ENCODE measurements at regions not wholly inside any gene's neighbourhood (a gene's known extent, or its start where the extent isn't known, plus 50 kb on each side); places are given as distances from the start of the nearest gene placed in this dataset.
"Not testable (repeated sequence)": the region's sequence is repeated elsewhere in the genome, so short reads cannot be mapped to it uniquely, and the experiment has no call there.

GRCh38 chrX:115960440-115961084 lies 210.0 kb upstream of the AGTR2 start:
- no peak overlapping the region for H3K27ac ChIP-seq (ENCODE audit: low read depth, low read length)
- no peak overlapping the region for H3K9ac ChIP-seq (ENCODE audit: low read depth in 1 of 3, low read length in 3 of 3)
- no peaks in the 10 kb centered on the region for H3K36me3 ChIP-seq (ENCODE audit: control insufficient read depth in 3 of 3, insufficient read depth in 3 of 3, low read length in 3 of 3)
- H3K4me3 ChIP-seq (ENCODE audit: low read length in 3 of 3), result no peak overlapping the region
- no peaks in the 10 kb centered on the region for H3K9me3 ChIP-seq (ENCODE audit: control insufficient read depth in 3 of 3, low read length in 3 of 3)
- no peaks in the 10 kb centered on the region for H3K4me1 ChIP-seq (ENCODE audit: control insufficient read depth in 3 of 3, insufficient read depth in 3 of 3, low read length in 3 of 3)
- no peaks in the 10 kb centered on the region for H3K27me3 ChIP-seq (ENCODE audit: control insufficient read depth in 3 of 3, insufficient read depth in 3 of 3, low read length in 3 of 3)

GRCh38 chrX:115966920-115967319 lies 203.6 kb upstream of the AGTR2 start:
- Histone ChIP-seq H3K36me3 (ENCODE audit: control insufficient read depth in 3 of 3, insufficient read depth in 3 of 3, low read length in 3 of 3) (no peaks in the 10 kb centered on the region), H3K4me1 (ENCODE audit: control insufficient read depth in 3 of 3, insufficient read depth in 3 of 3, low read length in 3 of 3) (no peaks in the 10 kb centered on the region), H3K9ac (ENCODE audit: low read depth in 1 of 3, low read length in 3 of 3) (no peak overlapping the region), H3K27me3 (ENCODE audit: control insufficient read depth in 3 of 3, insufficient read depth in 3 of 3, low read length in 3 of 3) (peaks cover 0 to 16% (median 4%) of the 10 kb centered on the region in 3 donors), H3K9me3 (ENCODE audit: control insufficient read depth in 3 of 3, low read length in 3 of 3) (no peaks in the 10 kb centered on the region), H3K27ac (ENCODE audit: low read depth, low read length) (no peak overlapping the region), H3K4me3 (ENCODE audit: low read length in 3 of 3) (no peak overlapping the region)

GRCh38 chrX:115968436-115969252 lies 201.9 kb upstream of the AGTR2 start:
- Histone ChIP-seq H3K9ac (ENCODE audit: low read depth in 1 of 3, low read length in 3 of 3) (no peak overlapping the region), H3K9me3 (ENCODE audit: control insufficient read depth in 3 of 3, low read length in 3 of 3) (no peaks in the 10 kb centered on the region), H3K27me3 (ENCODE audit: control insufficient read depth in 3 of 3, insufficient read depth in 3 of 3, low read length in 3 of 3) (peaks cover 0 to 16% (median 4%) of the 10 kb centered on the region in 3 donors), H3K27ac (ENCODE audit: low read depth, low read length) (no peak overlapping the region), H3K4me1 (ENCODE audit: control insufficient read depth in 3 of 3, insufficient read depth in 3 of 3, low read length in 3 of 3) (no peaks in the 10 kb centered on the region), H3K36me3 (ENCODE audit: control insufficient read depth in 3 of 3, insufficient read depth in 3 of 3, low read length in 3 of 3) (no peaks in the 10 kb centered on the region), H3K4me3 (ENCODE audit: low read length in 3 of 3) (peak overlapping the region; percentile 46 to 64 (median 52))

GRCh38 chrX:115970718-115971117 lies 199.8 kb upstream of the AGTR2 start:
- no peaks in the 10 kb centered on the region for H3K36me3 ChIP-seq (ENCODE audit: control insufficient read depth in 3 of 3, insufficient read depth in 3 of 3, low read length in 3 of 3)
- H3K27me3 ChIP-seq (ENCODE audit: control insufficient read depth in 3 of 3, insufficient read depth in 3 of 3, low read length in 3 of 3), result peaks cover 0 to 16% (median 4%) of the 10 kb centered on the region in 3 donors
- H3K9ac ChIP-seq (ENCODE audit: low read depth in 1 of 3, low read length in 3 of 3), result no peak overlapping the region
- H3K4me3 ChIP-seq (ENCODE audit: low read length in 3 of 3), result no peak overlapping the region
- H3K9me3 ChIP-seq (ENCODE audit: control insufficient read depth in 3 of 3, low read length in 3 of 3), result peaks cover 0 to 2% (median 0%) of the 10 kb centered on the region in 3 donors
- H3K4me1 ChIP-seq (ENCODE audit: control insufficient read depth in 3 of 3, insufficient read depth in 3 of 3, low read length in 3 of 3), result no peaks in the 10 kb centered on the region
- no peak overlapping the region for H3K27ac ChIP-seq (ENCODE audit: low read depth, low read length)

- Histone ChIP-seq H3K9ac (ENCODE audit: low read depth in 1 of 3, low read length in 3 of 3) (no peak overlapping the region), H3K4me3 (ENCODE audit: low read length in 3 of 3) (no peak overlapping the region), H3K36me3 (ENCODE audit: control insufficient read depth in 3 of 3, insufficient read depth in 3 of 3, low read length in 3 of 3) (no peaks in the 10 kb centered on the region), H3K4me1 (ENCODE audit: control insufficient read depth in 3 of 3, insufficient read depth in 3 of 3, low read length in 3 of 3) (no peaks in the 10 kb centered on the region), H3K27ac (ENCODE audit: low read depth, low read length) (no peak overlapping the region), H3K27me3 (ENCODE audit: control insufficient read depth in 3 of 3, insufficient read depth in 3 of 3, low read length in 3 of 3) (peaks cover 0 to 8% (median 4%) of the 10 kb centered on the region in 3 donors), H3K9me3 (ENCODE audit: control insufficient read depth in 3 of 3, low read length in 3 of 3) (peaks cover 0 to 2% (median 0%) of the 10 kb centered on the region in 3 donors)
Observed at GRCh38 chrX:115972717-115973116, 197.8 kb upstream of the AGTR2 start.

- Histone ChIP-seq H3K36me3 (ENCODE audit: control insufficient read depth in 3 of 3, insufficient read depth in 3 of 3, low read length in 3 of 3) (no peaks in the 10 kb centered on the region), H3K27me3 (ENCODE audit: control insufficient read depth in 3 of 3, insufficient read depth in 3 of 3, low read length in 3 of 3) (no peaks in the 10 kb centered on the region), H3K4me1 (ENCODE audit: control insufficient read depth in 3 of 3, insufficient read depth in 3 of 3, low read length in 3 of 3) (no peaks in the 10 kb centered on the region), H3K9ac (ENCODE audit: low read depth in 1 of 3, low read length in 3 of 3) (no peak overlapping the region), H3K27ac (ENCODE audit: low read depth, low read length) (no peak overlapping the region), H3K4me3 (ENCODE audit: low read length in 3 of 3) (no peak overlapping the region), H3K9me3 (ENCODE audit: control insufficient read depth in 3 of 3, low read length in 3 of 3) (peaks cover 0 to 2% (median 0%) of the 10 kb centered on the region in 3 donors)
Observed at GRCh38 chrX:115978068-115978467, 192.5 kb upstream of the AGTR2 start.

- not testable (repeated sequence) for H3K36me3 ChIP-seq (ENCODE audit: control insufficient read depth in 3 of 3, insufficient read depth in 3 of 3, low read length in 3 of 3); H3K9me3 ChIP-seq (ENCODE audit: control insufficient read depth in 3 of 3, low read length in 3 of 3); H3K4me3 ChIP-seq (ENCODE audit: low read length in 3 of 3); H3K9ac ChIP-seq (ENCODE audit: low read depth in 1 of 3, low read length in 3 of 3); H3K27ac ChIP-seq (ENCODE audit: low read depth, low read length); H3K27me3 ChIP-seq (ENCODE audit: control insufficient read depth in 3 of 3, insufficient read depth in 3 of 3, low read length in 3 of 3); H3K4me1 ChIP-seq (ENCODE audit: control insufficient read depth in 3 of 3, insufficient read depth in 3 of 3, low read length in 3 of 3)
Observed at GRCh38 chrX:115983148-115983547, 187.4 kb upstream of the AGTR2 start.

GRCh38 chrX:115987464-115987863 lies 183.1 kb upstream of the AGTR2 start:
- H3K9me3 ChIP-seq (ENCODE audit: control insufficient read depth in 3 of 3, low read length in 3 of 3); H3K27me3 ChIP-seq (ENCODE audit: control insufficient read depth in 3 of 3, insufficient read depth in 3 of 3, low read length in 3 of 3); H3K4me1 ChIP-seq (ENCODE audit: control insufficient read depth in 3 of 3, insufficient read depth in 3 of 3, low read length in 3 of 3); H3K4me3 ChIP-seq (ENCODE audit: low read length in 3 of 3); H3K27ac ChIP-seq (ENCODE audit: low read depth, low read length); H3K36me3 ChIP-seq (ENCODE audit: control insufficient read depth in 3 of 3, insufficient read depth in 3 of 3, low read length in 3 of 3); H3K9ac ChIP-seq (ENCODE audit: low read depth in 1 of 3, low read length in 3 of 3): not testable (repeated sequence)

GRCh38 chrX:115988825-115989224 lies 181.7 kb upstream of the AGTR2 start:
- no peak overlapping the region for H3K4me3 ChIP-seq (ENCODE audit: low read length in 3 of 3)
- H3K36me3 ChIP-seq (ENCODE audit: control insufficient read depth in 3 of 3, insufficient read depth in 3 of 3, low read length in 3 of 3), result no peaks in the 10 kb centered on the region
- no peaks in the 10 kb centered on the region for H3K9me3 ChIP-seq (ENCODE audit: control insufficient read depth in 3 of 3, low read length in 3 of 3)
- no peak overlapping the region for H3K9ac ChIP-seq (ENCODE audit: low read depth in 1 of 3, low read length in 3 of 3)
- no peaks in the 10 kb centered on the region for H3K4me1 ChIP-seq (ENCODE audit: control insufficient read depth in 3 of 3, insufficient read depth in 3 of 3, low read length in 3 of 3)
- no peak overlapping the region for H3K27ac ChIP-seq (ENCODE audit: low read depth, low read length)
- H3K27me3 ChIP-seq (ENCODE audit: control insufficient read depth in 3 of 3, insufficient read depth in 3 of 3, low read length in 3 of 3), result no peaks in the 10 kb centered on the region

- no peaks in the 10 kb centered on the region for H3K9me3 ChIP-seq (ENCODE audit: control insufficient read depth in 3 of 3, low read length in 3 of 3)
- H3K27me3 ChIP-seq (ENCODE audit: control insufficient read depth in 3 of 3, insufficient read depth in 3 of 3, low read length in 3 of 3), result no peaks in the 10 kb centered on the region
- H3K27ac ChIP-seq (ENCODE audit: low read depth, low read length), result no peak overlapping the region
- no peak overlapping the region for H3K4me3 ChIP-seq (ENCODE audit: low read length in 3 of 3)
- H3K9ac ChIP-seq (ENCODE audit: low read depth in 1 of 3, low read length in 3 of 3), result no peak overlapping the region
- H3K4me1 ChIP-seq (ENCODE audit: control insufficient read depth in 3 of 3, insufficient read depth in 3 of 3, low read length in 3 of 3), result no peaks in the 10 kb centered on the region
- no peaks in the 10 kb centered on the region for H3K36me3 ChIP-seq (ENCODE audit: control insufficient read depth in 3 of 3, insufficient read depth in 3 of 3, low read length in 3 of 3)
Observed at GRCh38 chrX:115989686-115990085, 180.9 kb upstream of the AGTR2 start.

Measured in skeletal muscle tissue (tissue), 3 donors.